ENCODE measurements at regions not wholly inside any gene's neighbourhood (a gene's known extent, or its start where the extent isn't known, plus 50 kb on each side); places are given as distances from the start of the nearest gene placed in this dataset.

DNA sequence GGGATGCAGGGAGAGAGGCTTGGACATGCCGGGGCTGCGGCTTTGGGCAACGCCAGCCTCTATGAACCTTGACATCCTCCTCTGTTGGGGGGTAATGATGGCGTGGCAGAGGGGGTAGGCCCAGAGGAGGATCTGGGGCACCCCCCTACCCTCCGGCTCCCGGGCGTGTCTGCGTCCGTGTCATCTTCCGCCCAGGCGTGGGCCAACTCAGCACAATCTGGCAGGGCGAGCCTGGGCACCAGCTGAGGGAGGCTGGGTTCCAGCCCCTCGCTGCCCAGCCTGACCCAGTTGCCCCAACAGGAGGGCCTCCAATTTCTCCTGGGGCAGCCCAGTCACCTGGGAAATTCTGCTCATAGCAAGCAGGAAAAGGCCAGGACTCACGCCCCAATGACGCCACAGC is 62.9 kb upstream of the IL17B start:
- H3K27ac Mint-ChIP-seq: no peak overlapping the region
- DNase-seq (no peak), ATAC-seq (no peak)
- H3K36me3 Mint-ChIP-seq: no peaks in the 10 kb centered on the region
- peaks cover 1 to 23% (median 12%) of the 10 kb centered on the region in 7 donors for H3K4me1 Mint-ChIP-seq
- no peak overlapping the region for H3K4me3 ChIP-seq (ENCODE audit: low read length)
- no peaks in the 10 kb centered on the region for H3K36me3 ChIP-seq (ENCODE audit: control insufficient read depth in 2 of 3, insufficient read depth in 3 of 3, low read length in 3 of 3)
- POLR2A ChIA-PET: no interaction called here
- no peaks in the 10 kb centered on the region for H3K9me3 Mint-ChIP-seq
- H3K4me1 ChIP-seq (ENCODE audit: control insufficient read depth in 2 of 2, insufficient read depth in 2 of 2, low read length in 2 of 2): no peaks in the 10 kb centered on the region
- no peaks in the 10 kb centered on the region for H3K27me3 ChIP-seq (ENCODE audit: control insufficient read depth in 2 of 2, insufficient read depth in 2 of 2, low read length in 2 of 2)
- H3K27me3 Mint-ChIP-seq: no peaks in the 10 kb centered on the region
- intact Hi-C loops (cut with micrococcal nuclease): loop anchor here (1.0 kb wide), 3 partner anchors 109 to 176 kb away; partner anchors contain the start of gene CSNK1A1 (in 1 of the 2)
- H3K27ac ChIP-seq (ENCODE audit: low read depth, low read length): no peak overlapping the region
- H3K4me3 Mint-ChIP-seq: no peak overlapping the region
- H3K9me3 ChIP-seq (ENCODE audit: control insufficient read depth in 2 of 3, low read length in 3 of 3): no peaks in the 10 kb centered on the region
- CTCF ChIA-PET: interaction anchor here (1.4 to 5.7 kb wide), 5 partner anchors 14 to 125 kb away, joined by 3 to 67 read pairs (median 4); no protein-coding TSS in a partner anchor

DNA sequence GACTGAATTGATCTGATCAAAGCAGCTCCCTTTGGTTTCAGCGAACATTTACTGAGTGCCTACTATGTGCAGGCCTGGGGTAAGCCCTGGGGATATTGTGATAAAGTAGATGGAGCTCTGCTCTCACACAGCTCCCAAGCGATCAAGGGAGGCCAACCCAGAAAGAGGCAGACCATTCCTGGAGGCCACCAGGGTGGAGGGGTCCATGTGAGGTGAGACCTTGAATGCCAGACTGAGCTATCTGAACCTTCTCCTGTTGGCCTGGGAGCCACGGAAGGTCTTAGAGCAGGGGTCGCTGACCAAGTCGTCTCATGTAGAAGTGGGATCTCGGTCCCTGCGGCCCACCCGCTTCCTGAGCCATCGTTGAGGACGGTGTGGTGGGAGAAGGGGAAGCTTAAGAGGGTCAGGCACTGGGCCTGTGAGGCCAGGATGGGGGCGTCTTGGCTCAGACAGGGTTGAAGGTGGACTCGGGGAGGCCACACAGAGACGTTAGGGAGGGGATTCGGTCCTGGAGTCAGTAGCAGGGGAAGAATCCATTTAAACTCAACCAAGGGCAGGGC is 62.2 kb upstream of the IL17B start:
- Mint-ChIP-seq H3K4me1 (peaks cover 1 to 23% (median 12%) of the 10 kb centered on the region in 7 donors), H3K27ac (no peak overlapping the region), H3K4me3 (no peak overlapping the region), H3K36me3 (no peaks in the 10 kb centered on the region), H3K9me3 (no peaks in the 10 kb centered on the region), H3K27me3 (no peaks in the 10 kb centered on the region)
- intact Hi-C loops (cut with micrococcal nuclease): no loop called here
- Histone ChIP-seq H3K4me3 (ENCODE audit: low read length) (no peak overlapping the region), H3K4me1 (ENCODE audit: control insufficient read depth in 2 of 2, insufficient read depth in 2 of 2, low read length in 2 of 2) (no peaks in the 10 kb centered on the region), H3K9me3 (ENCODE audit: control insufficient read depth in 2 of 3, low read length in 3 of 3) (no peaks in the 10 kb centered on the region), H3K27ac (ENCODE audit: low read depth, low read length) (no peak overlapping the region), H3K36me3 (ENCODE audit: control insufficient read depth in 2 of 3, insufficient read depth in 3 of 3, low read length in 3 of 3) (no peaks in the 10 kb centered on the region), H3K27me3 (ENCODE audit: control insufficient read depth in 2 of 2, insufficient read depth in 2 of 2, low read length in 2 of 2) (no peaks in the 10 kb centered on the region)
- CTCF ChIA-PET: interaction anchor here (0.6 to 5.7 kb wide), 9 partner anchors 10 to 158 kb away, joined by 3 to 67 read pairs (median 4); partner anchors contain the start of gene CSNK1A1
- DNase-seq (no peak), ATAC-seq (no peak)
- POLR2A ChIA-PET: no interaction called here

DNA sequence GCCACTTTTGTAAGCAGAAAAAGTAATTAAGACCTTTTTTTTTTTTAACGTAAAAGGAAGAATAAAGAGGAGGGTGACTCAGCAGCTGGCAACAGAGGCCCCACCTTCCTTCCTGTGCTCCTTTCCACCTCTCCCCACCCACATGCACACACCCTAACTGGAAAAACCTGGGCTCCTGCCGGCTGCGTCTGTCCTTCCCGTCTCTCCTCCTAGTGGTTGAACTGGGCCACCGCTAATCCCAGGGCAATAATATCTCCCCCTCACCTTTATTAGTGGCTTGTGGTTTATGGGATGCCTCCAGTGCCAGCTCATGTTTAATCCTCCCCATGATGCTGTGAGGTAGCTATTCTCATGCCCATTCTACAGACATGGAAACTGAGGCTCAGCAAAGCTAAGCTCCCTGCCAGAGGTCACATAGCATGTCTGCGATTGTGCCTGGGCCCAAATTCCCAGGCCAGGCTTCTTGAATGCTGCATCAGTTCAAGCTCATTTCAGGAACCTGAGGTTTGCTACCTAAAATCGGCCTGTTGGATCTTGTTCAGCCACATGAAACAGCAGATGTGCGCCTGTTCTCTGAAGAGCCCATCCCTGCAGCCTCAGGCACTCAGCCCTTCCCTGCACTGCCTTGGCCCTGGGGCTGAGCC is 60.9 kb upstream of the IL17B start:
- ChIA-PET POLR2A (interaction anchor here (0.7 kb wide), 1 partner anchor 69 kb away, joined by 3 read pairs; no protein-coding TSS in a partner anchor), CTCF (interaction anchor here (0.7 to 5.7 kb wide), 3 partner anchors 9 to 123 kb away, joined by 3 to 67 read pairs (median 6); no protein-coding TSS in a partner anchor)
- no peak for ATAC-seq
- H3K27me3 ChIP-seq (ENCODE audit: control insufficient read depth in 2 of 2, insufficient read depth in 2 of 2, low read length in 2 of 2): no peaks in the 10 kb centered on the region
- DNase-seq: no peak
- H3K36me3 Mint-ChIP-seq: no peaks in the 10 kb centered on the region
- intact Hi-C loops (cut with micrococcal nuclease): no loop called here
- no peak overlapping the region for H3K27ac ChIP-seq (ENCODE audit: low read depth, low read length)
- H3K27me3 Mint-ChIP-seq: no peaks in the 10 kb centered on the region
- H3K4me1 Mint-ChIP-seq: peaks cover 1 to 23% (median 12%) of the 10 kb centered on the region in 7 donors
- H3K4me3 Mint-ChIP-seq: peak overlapping the region in 1 of 10 donors; percentile 20
- H3K9me3 Mint-ChIP-seq: no peaks in the 10 kb centered on the region
- peak overlapping the region in 5 of 9 donors; percentile 9 to 87 (median 45) for H3K27ac Mint-ChIP-seq
- no peak overlapping the region for H3K4me3 ChIP-seq (ENCODE audit: low read length)
- no peaks in the 10 kb centered on the region for H3K36me3 ChIP-seq (ENCODE audit: control insufficient read depth in 2 of 3, insufficient read depth in 3 of 3, low read length in 3 of 3)
- H3K9me3 ChIP-seq (ENCODE audit: control insufficient read depth in 2 of 3, low read length in 3 of 3): no peaks in the 10 kb centered on the region
- H3K4me1 ChIP-seq (ENCODE audit: control insufficient read depth in 2 of 2, insufficient read depth in 2 of 2, low read length in 2 of 2): no peaks in the 10 kb centered on the region

DNA sequence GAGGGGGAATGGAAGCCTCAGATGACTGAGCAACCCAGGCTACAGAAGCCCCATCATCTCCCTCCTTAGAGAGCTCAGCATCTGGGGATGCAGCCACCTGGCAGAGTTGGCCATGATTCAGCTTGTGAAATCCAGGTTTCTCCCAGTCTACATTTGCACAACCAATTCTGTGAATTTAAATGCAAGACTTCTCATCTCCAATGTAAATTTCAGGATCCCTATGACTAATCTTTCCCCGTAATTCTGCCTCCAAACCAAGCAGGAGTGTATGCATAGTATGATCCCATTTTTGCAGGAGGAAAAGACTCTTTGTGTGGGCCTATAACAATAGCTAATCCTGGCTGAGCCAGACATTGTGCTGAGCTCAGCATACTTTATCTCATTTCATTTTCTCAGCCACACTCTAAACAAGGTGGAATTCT is 59.6 kb upstream of the IL17B start:
- Histone ChIP-seq H3K4me3 (ENCODE audit: low read length) (no peak overlapping the region), H3K4me1 (ENCODE audit: control insufficient read depth in 2 of 2, insufficient read depth in 2 of 2, low read length in 2 of 2) (no peaks in the 10 kb centered on the region), H3K9me3 (ENCODE audit: control insufficient read depth in 2 of 3, low read length in 3 of 3) (no peaks in the 10 kb centered on the region), H3K27me3 (ENCODE audit: control insufficient read depth in 2 of 2, insufficient read depth in 2 of 2, low read length in 2 of 2) (no peaks in the 10 kb centered on the region), H3K36me3 (ENCODE audit: control insufficient read depth in 2 of 3, insufficient read depth in 3 of 3, low read length in 3 of 3) (no peaks in the 10 kb centered on the region), H3K27ac (ENCODE audit: low read depth, low read length) (no peak overlapping the region)
- CTCF ChIA-PET: interaction anchor here (1.3 to 5.7 kb wide), 2 partner anchors 18 to 124 kb away, joined by 6 to 67 read pairs; no protein-coding TSS in a partner anchor
- POLR2A ChIA-PET: interaction anchor here (0.9 kb wide), 1 partner anchor 113 kb away, joined by 3 read pairs; the partner anchor contains the start of gene CSNK1A1
- H3K27me3 Mint-ChIP-seq: no peaks in the 10 kb centered on the region
- H3K9me3 Mint-ChIP-seq: no peaks in the 10 kb centered on the region
- no peak overlapping the region for H3K4me3 Mint-ChIP-seq
- intact Hi-C loops (cut with micrococcal nuclease): no loop called here
- ATAC-seq (no peak), DNase-seq (no peak)
- H3K27ac Mint-ChIP-seq: no peak overlapping the region
- peaks cover 0 to 23% (median 12%) of the 10 kb centered on the region in 7 donors for H3K4me1 Mint-ChIP-seq
- H3K36me3 Mint-ChIP-seq: no peaks in the 10 kb centered on the region

DNA sequence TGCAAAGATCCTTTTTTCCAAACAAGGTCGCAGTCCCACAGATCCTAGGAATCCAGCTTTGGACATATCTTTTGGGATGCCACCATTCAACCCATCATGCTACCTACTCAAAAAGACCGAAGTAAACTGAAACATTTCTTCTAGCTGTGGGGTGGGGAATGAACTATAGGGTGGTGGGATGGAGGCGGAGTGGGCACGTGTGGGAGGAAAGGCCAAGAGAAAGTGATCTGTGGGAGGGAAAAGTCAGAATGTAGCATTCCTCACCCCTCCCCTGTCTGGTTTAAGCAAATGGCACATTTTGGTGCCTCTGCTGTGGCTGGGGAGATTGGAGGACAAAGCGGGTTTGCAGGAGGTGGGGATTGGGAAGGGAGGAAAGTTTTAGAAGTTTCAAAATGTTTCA is 59.2 kb upstream of the IL17B start:
- Mint-ChIP-seq H3K4me1 (peaks cover 0 to 23% (median 12%) of the 10 kb centered on the region in 7 donors), H3K27ac (peak overlapping the region in 1 of 9 donors; percentile 21), H3K27me3 (no peaks in the 10 kb centered on the region), H3K4me3 (no peak overlapping the region), H3K36me3 (no peaks in the 10 kb centered on the region), H3K9me3 (no peaks in the 10 kb centered on the region)
- H3K9me3 ChIP-seq (ENCODE audit: control insufficient read depth in 2 of 3, low read length in 3 of 3): no peaks in the 10 kb centered on the region
- H3K36me3 ChIP-seq (ENCODE audit: control insufficient read depth in 2 of 3, insufficient read depth in 3 of 3, low read length in 3 of 3): no peaks in the 10 kb centered on the region
- ATAC-seq: no peak
- intact Hi-C loops (cut with micrococcal nuclease): no loop called here
- H3K27ac ChIP-seq (ENCODE audit: low read depth, low read length): no peak overlapping the region
- no peaks in the 10 kb centered on the region for H3K27me3 ChIP-seq (ENCODE audit: control insufficient read depth in 2 of 2, insufficient read depth in 2 of 2, low read length in 2 of 2)
- no peak for DNase-seq
- POLR2A ChIA-PET: no interaction called here
- CTCF ChIA-PET: interaction anchor here (5.7 kb wide), 1 partner anchor 125 kb away, joined by 67 read pairs; no protein-coding TSS in a partner anchor
- no peaks in the 10 kb centered on the region for H3K4me1 ChIP-seq (ENCODE audit: control insufficient read depth in 2 of 2, insufficient read depth in 2 of 2, low read length in 2 of 2)
- H3K4me3 ChIP-seq (ENCODE audit: low read length): no peak overlapping the region

DNA sequence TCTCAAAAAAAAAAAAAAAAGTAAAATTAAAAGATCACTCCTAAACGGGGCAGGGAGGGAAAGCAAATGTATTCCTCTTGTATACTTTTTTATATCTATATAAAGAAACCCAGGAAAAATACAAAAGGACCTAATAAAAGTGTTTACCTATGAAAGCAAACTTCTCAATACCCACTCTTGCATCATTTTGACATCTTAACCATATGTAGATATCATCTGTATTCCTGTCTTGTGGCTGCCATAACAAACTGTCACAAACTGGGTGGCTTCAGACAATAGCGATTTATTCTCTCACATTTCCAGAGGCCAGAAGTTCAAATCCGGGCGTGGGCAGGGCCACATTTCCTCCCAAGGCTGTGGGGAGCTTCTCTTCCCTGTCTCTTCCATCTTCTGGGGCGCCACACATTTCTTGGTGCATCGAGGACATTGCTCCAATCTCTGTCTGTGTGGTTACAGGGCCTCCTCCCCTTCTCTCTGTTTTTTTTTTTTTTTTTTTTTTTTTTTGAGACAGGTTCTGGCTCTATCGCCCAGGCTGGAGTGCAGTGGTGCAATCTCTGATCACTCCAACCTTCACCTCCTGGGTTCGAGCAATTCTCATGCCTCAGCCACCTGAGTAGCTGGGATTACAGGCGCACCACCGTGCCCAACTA is 58.4 kb upstream of the IL17B start:
- POLR2A ChIA-PET: interaction anchor here (0.6 to 0.7 kb wide), 3 partner anchors 57 to 562 kb away, joined by 3 to 4 read pairs (median 3); no protein-coding TSS in a partner anchor
- Mint-ChIP-seq H3K36me3 (no peaks in the 10 kb centered on the region), H3K4me1 (peaks cover 0 to 26% (median 9%) of the 10 kb centered on the region in 7 donors), H3K27me3 (no peaks in the 10 kb centered on the region), H3K9me3 (no peaks in the 10 kb centered on the region), H3K27ac (no peak overlapping the region), H3K4me3 (no peak overlapping the region)
- intact Hi-C loops (cut with micrococcal nuclease): no loop called here
- no peaks in the 10 kb centered on the region for H3K9me3 ChIP-seq (ENCODE audit: control insufficient read depth in 2 of 3, low read length in 3 of 3)
- ATAC-seq (no peak), DNase-seq (no peak)
- no peaks in the 10 kb centered on the region for H3K27me3 ChIP-seq (ENCODE audit: control insufficient read depth in 2 of 2, insufficient read depth in 2 of 2, low read length in 2 of 2)
- H3K27ac ChIP-seq (ENCODE audit: low read depth, low read length): no peak overlapping the region
- no peaks in the 10 kb centered on the region for H3K4me1 ChIP-seq (ENCODE audit: control insufficient read depth in 2 of 2, insufficient read depth in 2 of 2, low read length in 2 of 2)
- H3K36me3 ChIP-seq (ENCODE audit: control insufficient read depth in 2 of 3, insufficient read depth in 3 of 3, low read length in 3 of 3): no peaks in the 10 kb centered on the region
- CTCF ChIA-PET: no interaction called here
- H3K4me3 ChIP-seq (ENCODE audit: low read length): no peak overlapping the region

Data from naive thymus-derived CD4-positive, alpha-beta T cell (primary cell).